B cell (primary cell): ENCODE measurements at regions not wholly inside any gene's neighbourhood (a gene's known extent, or its start where the extent isn't known, plus 50 kb on each side); places are given as distances from the start of the nearest gene placed in this dataset.
"Not testable (repeated sequence)": the region's sequence is repeated elsewhere in the genome, so short reads cannot be mapped to it uniquely, and the experiment has no call there.

Experiments used
- ATAC-seq: fragments of 200-7000 bp; cut with Tn5 transposase; one replicate; pipeline ENCODE4 v1.10.0; 2021; ENCODE audit warnings: low read depth, mild to moderate bottlenecking, moderate number of reproducible peaks, moderate library complexity
- CTCF ChIA-PET: fragments of 350-600 bp; sonication (Branson Sonifier 250); formaldehyde crosslinking; loops from one replicate; lab custom pipeline; 2021; ENCODE audit warnings: antibody characterized with exemption, inconsistent platforms; lab: Charles Lee
- POLR2A ChIA-PET: fragments of 350-600 bp; sonication (Branson Sonifier 250); formaldehyde crosslinking; loops from one replicate; lab custom pipeline; 2021; ENCODE audit warnings: antibody characterized with exemption; lab: Charles Lee
- DNase-seq: peaks from one replicate; pipeline ENCODE4 v3.0.0; 2013
- H2AFZ ChIP-seq: 2 replicates; pipeline ENCODE4 v1.6.1; 2012; ENCODE audit warnings: mild to moderate bottlenecking, low read depth, low read length; ENCODE audit not compliant: insufficient read depth, poor library complexity, severe bottlenecking
- H3K27ac ChIP-seq, 2 donors: 1 replicate in 1 of 2; 2 replicates in 1 of 2; pipeline ENCODE4 v1.5.1; 2012 to 2013; ENCODE audit warnings: low read length in 2 of 2, mild to moderate bottlenecking in 2 of 2, moderate library complexity in 1 of 2
- H3K27me3 ChIP-seq, 4 experiments: fragments of 200-600 bp in 1 of 4; sonication (generic) in 1 of 4; replicated peaks in 1 of 4; 1 replicate in 2 of 4; 2 replicates in 2 of 4; pipeline versions ENCODE4 v1.6.1 to v1.7.0; 2013 to 2016; ENCODE audit warnings: low read length in 3 of 4, mild to moderate bottlenecking in 2 of 4, mixed read lengths in 1 of 4, moderate library complexity in 1 of 4; ENCODE audit not compliant: insufficient read depth in 4 of 4, control insufficient read depth in 3 of 4; ENCODE audit errors: control extremely low read depth in 1 of 4
- H3K36me3 ChIP-seq, 2 experiments: replicated peaks in 1 of 2; 1 replicate in 1 of 2; 2 replicates in 1 of 2; pipeline versions ENCODE4 v1.6.1 to v1.7.1; 2013; ENCODE audit warnings: low read length in 1 of 2; ENCODE audit not compliant: insufficient read depth in 2 of 2, control insufficient read depth in 1 of 2; ENCODE audit errors: control extremely low read depth in 1 of 2, extremely low read depth in 1 of 2
- H3K4me1 ChIP-seq, 2 donors: fragments of 200-600 bp in 1 of 2; sonication (generic) in 1 of 2; 1 replicate in 1 of 2; 2 replicates in 1 of 2; pipeline versions ENCODE4 v1.5.1 to v1.6.1; 2013 to 2017; ENCODE audit warnings: low read length in 2 of 2; ENCODE audit not compliant: control insufficient read depth in 2 of 2, insufficient read depth in 2 of 2
- H3K4me2 ChIP-seq: replicated peaks from 2 replicates; pipeline ENCODE3; 2012; ENCODE audit warnings: mild to moderate bottlenecking, low read depth, low read length; ENCODE audit not compliant: poor library complexity, severe bottlenecking
- H3K4me3 ChIP-seq, 5 experiments: fragments of 200-600 bp in 1 of 5; sonication (generic) in 1 of 5; 1 replicate in 3 of 5; 2 replicates in 2 of 5; pipeline versions ENCODE4 v1.5.1 to v1.7.0; 2011 to 2016; ENCODE audit warnings: low read length in 4 of 5, mild to moderate bottlenecking in 4 of 5, low read depth in 2 of 5, control low read depth in 1 of 5, moderate library complexity in 1 of 5; ENCODE audit not compliant: insufficient read depth in 1 of 5; ENCODE audit errors: control extremely low read depth in 1 of 5, extremely low read depth in 1 of 5
- H3K79me2 ChIP-seq: fragments of 200-600 bp; sonication (generic); one replicate; pipeline ENCODE4 v1.6.0; 2016; ENCODE audit warnings: low read length; ENCODE audit not compliant: control insufficient read depth, insufficient read depth
- H3K9ac ChIP-seq: fragments of 200-600 bp; sonication (generic); 2 replicates; pipeline ENCODE4 v1.6.1; 2017; ENCODE audit warnings: mild to moderate bottlenecking, low read length, moderate library complexity
- H3K9me3 ChIP-seq, 3 donors: one replicate each; pipeline versions ENCODE4 v1.6.1 to v1.7.1; 2013; ENCODE audit warnings: low read length in 2 of 3; ENCODE audit not compliant: control insufficient read depth in 2 of 3, insufficient read depth in 1 of 3; ENCODE audit errors: control extremely low read depth in 1 of 3
- H4K20me1 ChIP-seq: 2 replicates; pipeline ENCODE4 v1.6.0; 2012; ENCODE audit warnings: mild to moderate bottlenecking, low read length; ENCODE audit not compliant: insufficient read depth, control insufficient read depth, poor library complexity, severe bottlenecking
- H3K27ac Mint-ChIP-seq: one replicate; pipeline ENCODE4 v1.8.0; 2021; ENCODE audit warnings: mixed read lengths
- H3K27me3 Mint-ChIP-seq: one replicate; pipeline ENCODE4 v1.8.0; 2021; ENCODE audit warnings: mixed read lengths
- H3K4me1 Mint-ChIP-seq: one replicate; pipeline ENCODE4 v1.8.0; 2021; ENCODE audit warnings: mixed read lengths
- H3K4me3 Mint-ChIP-seq: one replicate; pipeline ENCODE4 v1.8.0; 2021; ENCODE audit warnings: mixed read lengths
- H3K9me3 Mint-ChIP-seq: one replicate; pipeline ENCODE4 v1.8.0; 2022; ENCODE audit warnings: mixed read lengths; ENCODE audit not compliant: insufficient read depth
- CTCF ChIP-seq: fragments of 200-600 bp; IDR thresholded peaks from one replicate; pipeline ENCODE4 v1.8.0; 2022; ENCODE audit warnings: antibody characterized with exemption, mild to moderate bottlenecking
- EZH2 ChIP-seq: IDR thresholded peaks from 2 replicates; pipeline ENCODE4 v1.6.1; 2012; ENCODE audit warnings: borderline replicate concordance, low read depth, mild to moderate bottlenecking, moderate library complexity, low read length; ENCODE audit not compliant: insufficient read depth, poor library complexity, severe bottlenecking
- WGBS: methylation state at CpG from one replicate; pipeline ENCODE4 v1.1.5; 2013; ENCODE audit warnings: missing lambda C conversion rate; ENCODE audit not compliant: insufficient coverage; 5-methylcytosine and 5-hydroxymethylcytosine counted together
- intact Hi-C: fragments of 100-400 bp; cut with micrococcal nuclease; formaldehyde crosslinking; loops from one replicate; pipeline ENCODE4 v1.10.0; 2022

GRCh38 chr5:25540628-25541027 lies 895.9 kb upstream of the CDH10 start:
- H3K27ac Mint-ChIP-seq = no peak overlapping the region
- Histone ChIP-seq H3K27ac (no peak overlapping the region), H2AFZ (no peak overlapping the region), H3K4me1 (no peaks in the 10 kb centered on the region), H3K4me3 (no peak overlapping the region), H3K4me2 (no peak overlapping the region), H4K20me1 (no peaks in the 10 kb centered on the region), H3K27me3 (no peaks in the 10 kb centered on the region), H3K79me2 (no peaks in the 10 kb centered on the region), H3K9me3 (no peaks in the 10 kb centered on the region), H3K9ac (no peak overlapping the region), H3K36me3 (no peaks in the 10 kb centered on the region)
- DNase-seq = no peak
- ChIA-PET CTCF (no interaction called here), POLR2A (no interaction called here)
- ATAC-seq = no peak
- no peaks in the 10 kb centered on the region for H3K9me3 Mint-ChIP-seq
- no CpG with 5 or more reads among the region's 2 CpGs for WGBS
- no peak for TF ChIP-seq EZH2
- no peak for TF ChIP-seq CTCF
- no peaks in the 10 kb centered on the region for H3K4me1 Mint-ChIP-seq
- intact Hi-C loops = no loop called here
- no peaks in the 10 kb centered on the region for H3K27me3 Mint-ChIP-seq
- H3K4me3 Mint-ChIP-seq = no peak overlapping the region

- no peak for ATAC-seq
- no peak for DNase-seq
- no peaks in the 10 kb centered on the region for H3K36me3 ChIP-seq
- TF ChIP-seq EZH2 (no peak), CTCF (no peak)
- no peak overlapping the region for H2AFZ ChIP-seq
- intact Hi-C loops = no loop called here
- CTCF ChIA-PET = no interaction called here
- Mint-ChIP-seq H3K9me3 (no peaks in the 10 kb centered on the region), H3K4me3 (no peak overlapping the region), H3K27me3 (no peaks in the 10 kb centered on the region), H3K27ac (no peak overlapping the region), H3K4me1 (no peaks in the 10 kb centered on the region)
- no CpG with 5 or more reads among the region's 2 CpGs for WGBS
- no peak overlapping the region for H3K4me3 ChIP-seq
- no peak overlapping the region for H3K4me2 ChIP-seq
- H4K20me1 ChIP-seq = no peaks in the 10 kb centered on the region
- H3K4me1 ChIP-seq = no peaks in the 10 kb centered on the region
- no peak overlapping the region for H3K27ac ChIP-seq
- no peaks in the 10 kb centered on the region for H3K27me3 ChIP-seq
- peaks cover 0 to 4% (median 0%) of the 10 kb centered on the region in 3 donors for H3K9me3 ChIP-seq
- no peak overlapping the region for H3K9ac ChIP-seq
- POLR2A ChIA-PET = no interaction called here
- H3K79me2 ChIP-seq = no peaks in the 10 kb centered on the region
Measured at GRCh38 chr5:25539536-25539935, 894.8 kb upstream of the CDH10 start.

GRCh38 chr5:25536461-25536860 lies 891.7 kb upstream of the CDH10 start:
- CTCF ChIA-PET, H3K4me3 ChIP-seq, H3K36me3 ChIP-seq, H3K4me1 Mint-ChIP-seq, H3K79me2 ChIP-seq, DNase-seq, H3K9me3 ChIP-seq, H3K27me3 ChIP-seq, intact Hi-C loops, H3K9ac ChIP-seq, H3K27me3 Mint-ChIP-seq, POLR2A ChIA-PET, H4K20me1 ChIP-seq, H3K27ac ChIP-seq, H3K4me2 ChIP-seq, H3K9me3 Mint-ChIP-seq, ATAC-seq, H2AFZ ChIP-seq, H3K4me1 ChIP-seq, H3K4me3 Mint-ChIP-seq, H3K27ac Mint-ChIP-seq: not testable (repeated sequence)
- 58% methylated on average over 2 of the region's 6 CpGs for WGBS
